UCSD-AML1 (cell line): ENCODE measurements at regions not wholly inside any gene's neighbourhood (a gene's known extent, or its start where the extent isn't known, plus 50 kb on each side); places are given as distances from the start of the nearest gene placed in this dataset.
A peak's percentile ranks its signal among the peaks of the same experiment; 100 is the strongest.

Source experiments
- DNase-seq: peaks from one replicate; lab custom pipeline; 2025; ENCODE audit not compliant: unreplicated experiment; lab: John Stamatoyannopoulos, UW

- no peak for DNase-seq
Measured at GRCh38 chr3:21357241-21357640, 393.8 kb downstream of the ZNF385D start.

DNA sequence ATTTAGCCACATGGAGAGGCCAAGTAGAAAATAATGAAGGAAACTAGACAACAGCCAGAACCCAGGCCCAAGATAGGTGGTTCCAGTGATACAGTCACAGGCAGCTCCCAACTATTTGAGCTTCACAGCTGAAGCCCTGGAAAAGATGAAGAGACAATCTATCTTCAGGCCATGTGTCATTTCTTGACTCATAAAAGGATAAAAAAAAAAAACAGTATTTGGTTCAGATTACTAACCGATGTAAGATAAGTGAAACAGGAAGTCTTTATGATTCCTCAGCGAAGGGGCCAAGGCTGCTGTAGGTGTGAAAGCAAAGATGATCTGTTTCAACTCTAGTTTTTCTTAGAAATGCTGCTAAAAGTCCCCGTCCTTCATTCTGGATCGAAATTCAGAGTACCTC, 394.6 kb downstream of the ZNF385D start:
- DNase-seq = no peak

DNA sequence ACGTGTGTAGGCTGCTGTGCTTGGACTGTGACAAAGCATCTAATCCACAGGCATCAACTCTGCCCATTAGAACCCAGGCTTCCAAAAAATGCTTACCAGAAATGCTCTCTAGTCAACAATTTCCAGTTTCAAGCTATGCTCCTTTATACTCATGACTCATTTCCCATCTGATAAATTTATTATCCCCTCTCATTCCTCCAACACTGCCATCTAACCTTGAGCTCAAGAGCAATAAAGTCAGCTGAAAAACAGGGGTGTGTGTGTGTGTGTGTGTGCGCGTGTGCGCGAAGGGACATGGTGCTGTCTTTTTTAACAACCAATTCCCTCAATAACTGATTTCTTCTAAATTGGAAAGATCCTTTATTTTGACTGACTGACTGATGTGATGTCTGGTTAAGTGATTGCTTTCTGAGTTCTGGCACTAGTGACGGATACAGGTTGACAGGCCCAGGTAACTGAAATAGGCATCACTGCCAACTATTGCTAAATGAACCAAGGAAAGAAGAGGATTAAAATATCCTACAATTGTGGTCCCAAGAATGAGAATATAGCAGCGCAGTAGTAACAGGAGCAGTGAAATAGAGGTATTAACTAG, 405.5 kb downstream of the ZNF385D start:
- no peak for DNase-seq

DNA sequence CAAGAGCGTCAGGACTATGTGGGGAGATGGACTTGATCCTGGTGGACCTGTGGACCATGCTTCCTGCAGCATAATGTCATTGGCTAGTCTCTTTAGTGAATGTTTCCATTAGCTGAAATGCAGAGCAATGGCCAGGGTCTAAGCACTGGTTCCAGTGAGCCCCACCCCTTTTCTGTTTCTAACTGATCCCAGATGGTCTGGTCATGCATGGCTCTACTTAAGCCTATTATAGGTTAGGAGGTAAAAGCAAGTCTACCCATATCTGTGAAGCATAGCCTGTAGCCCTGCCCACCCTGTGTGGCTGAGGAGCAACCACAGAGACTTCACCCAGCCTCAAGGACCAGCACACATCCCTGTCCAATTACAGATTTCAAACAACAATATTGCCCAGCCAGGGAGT, 419.2 kb downstream of the ZNF385D start:
- peak; percentile 6 for DNase-seq

- DNase-seq = no peak
Measured at GRCh38 chr3:21331321-21331720, 419.7 kb downstream of the ZNF385D start.

GRCh38 chr3:21330293-21330692, 420.7 kb downstream of the ZNF385D start:
- DNase-seq = no peak

- no peak for DNase-seq
Measured at GRCh38 chr3:21328711-21329390, 422.2 kb downstream of the ZNF385D start.

DNA sequence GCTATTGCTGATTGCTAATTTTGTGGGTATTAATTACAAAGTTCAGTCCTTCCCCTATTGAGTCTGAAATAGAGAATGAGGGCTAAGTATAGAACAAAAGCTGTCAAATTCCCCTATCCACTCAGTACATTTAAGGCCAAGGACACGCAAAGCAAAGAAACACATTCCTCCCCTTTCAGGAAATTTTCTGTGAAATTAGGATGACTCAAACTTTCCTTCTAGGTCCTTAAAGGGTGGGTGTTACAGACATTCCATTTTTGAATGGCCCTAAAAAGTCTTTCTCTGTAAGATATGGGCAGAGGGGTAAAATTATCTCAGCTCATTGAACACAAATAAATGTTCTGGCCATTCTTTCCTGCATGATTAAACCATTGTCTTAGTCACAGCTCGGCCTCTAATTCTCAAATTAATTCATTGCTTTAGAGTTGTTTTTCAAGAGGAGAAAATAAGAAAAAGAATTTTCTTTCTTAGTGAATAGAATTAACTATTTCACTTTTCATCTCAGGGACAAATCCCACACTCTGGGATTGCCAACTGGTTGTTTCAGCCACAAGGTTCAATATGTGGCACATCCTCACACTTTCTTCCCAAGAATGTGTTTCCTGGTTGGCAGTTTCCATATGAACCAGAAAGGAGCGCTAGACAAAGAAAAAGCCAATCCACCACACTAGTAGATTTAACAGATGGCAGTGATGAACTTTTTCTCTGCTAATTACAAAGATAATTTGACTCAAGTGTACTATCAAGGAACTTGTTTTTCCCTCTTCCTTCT, 424.1 kb downstream of the ZNF385D start:
- no peak for DNase-seq

DNA sequence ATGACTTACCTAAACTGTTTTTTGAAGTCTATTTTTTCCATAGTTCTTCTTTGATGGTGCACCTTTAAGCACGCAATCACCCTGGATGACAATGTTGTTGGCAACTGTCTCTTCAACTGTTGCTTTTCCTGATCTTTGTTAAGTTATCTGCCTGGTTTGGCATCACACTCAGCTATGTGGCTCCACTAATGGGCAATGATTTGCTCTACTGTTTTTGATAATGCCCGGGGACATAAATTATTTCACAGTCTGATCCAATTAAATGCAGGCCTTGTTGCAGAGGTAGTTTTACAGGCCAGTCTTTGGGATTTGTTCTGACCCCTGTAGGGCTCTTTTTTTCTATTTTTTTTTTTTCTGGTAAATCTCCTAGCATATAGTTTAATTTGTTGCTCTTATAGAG, 436.3 kb downstream of the ZNF385D start:
- no peak for DNase-seq

- no peak for DNase-seq
Measured at GRCh38 chr3:21310891-21311290, 440.1 kb downstream of the ZNF385D start.

GRCh38 chr3:21310161-21310560, 440.8 kb downstream of the ZNF385D start:
- no peak for DNase-seq

GRCh38 chr3:21297304-21297703, 453.7 kb downstream of the ZNF385D start:
- no peak for DNase-seq

GRCh38 chr3:21294768-21295167, 456.2 kb downstream of the ZNF385D start:
- DNase-seq = no peak

DNA sequence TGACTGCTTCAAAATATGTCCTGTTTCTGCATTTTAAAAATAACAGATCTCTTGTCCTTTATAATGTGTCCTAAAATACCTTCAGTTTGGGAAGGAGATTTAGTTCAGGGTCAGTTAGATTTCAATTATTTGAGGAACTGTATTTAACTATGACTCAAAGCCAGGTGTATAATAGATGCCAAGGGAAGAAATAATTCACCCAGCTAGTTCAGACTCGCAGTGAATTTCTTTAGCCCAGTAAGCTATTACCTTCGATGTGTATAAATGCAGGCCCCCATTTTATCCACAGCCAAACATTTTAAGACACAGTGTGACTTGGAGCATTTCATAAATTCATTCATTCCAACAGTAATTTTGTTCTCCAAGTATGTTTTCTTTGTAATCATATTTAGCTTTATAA, 458.0 kb downstream of the ZNF385D start:
- no peak for DNase-seq

- no peak for DNase-seq
Measured at GRCh38 chr3:21290557-21290956, 460.5 kb downstream of the ZNF385D start.

GRCh38 chr3:21274079-21274571, 476.9 kb downstream of the ZNF385D start:
- no peak for DNase-seq

GRCh38 chr3:21273259-21274025, 477.6 kb downstream of the ZNF385D start:
- no peak for DNase-seq

DNA sequence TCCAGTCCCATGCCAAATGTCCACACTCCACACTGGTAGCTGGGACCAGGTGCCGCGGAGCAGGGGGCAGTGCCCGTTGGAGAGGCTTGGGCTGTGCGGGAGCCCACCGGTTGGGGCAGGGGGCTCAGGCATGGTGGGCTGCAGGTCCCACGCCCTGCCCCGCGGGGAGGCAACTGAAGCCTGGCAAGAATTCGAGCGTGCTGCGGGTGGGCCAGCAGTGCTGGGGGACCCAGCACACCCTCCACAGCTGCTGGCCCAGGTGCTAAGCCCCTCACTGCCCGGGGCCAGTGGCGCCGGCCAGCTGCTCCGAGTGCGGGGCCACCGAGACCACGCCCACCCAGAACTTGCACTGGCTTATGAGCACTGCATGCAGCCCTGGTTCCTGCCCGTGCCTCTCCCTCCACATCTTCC, 479.4 kb downstream of the ZNF385D start:
- no peak for DNase-seq

DNA sequence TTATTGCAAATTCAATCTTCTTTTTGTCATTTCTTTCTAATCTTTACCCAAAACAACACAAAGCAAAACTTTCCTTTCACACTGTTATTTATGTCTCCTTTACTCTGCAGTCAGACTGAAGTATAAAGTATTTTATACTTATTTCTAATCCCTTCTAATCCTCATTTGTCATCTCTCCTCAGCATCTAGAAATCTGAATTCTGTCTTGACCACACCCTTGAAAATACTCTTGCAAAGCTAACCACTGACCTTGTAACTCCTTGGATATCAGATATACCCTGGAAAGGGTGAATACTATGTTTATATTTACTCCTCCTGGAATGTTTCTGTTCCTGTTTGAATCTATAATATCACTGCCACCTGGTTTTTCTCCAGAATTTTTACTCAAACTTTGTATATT, 481.1 kb downstream of the ZNF385D start:
- no peak for DNase-seq

GRCh38 chr3:21260507-21260906, 490.5 kb downstream of the ZNF385D start:
- no peak for DNase-seq

DNA sequence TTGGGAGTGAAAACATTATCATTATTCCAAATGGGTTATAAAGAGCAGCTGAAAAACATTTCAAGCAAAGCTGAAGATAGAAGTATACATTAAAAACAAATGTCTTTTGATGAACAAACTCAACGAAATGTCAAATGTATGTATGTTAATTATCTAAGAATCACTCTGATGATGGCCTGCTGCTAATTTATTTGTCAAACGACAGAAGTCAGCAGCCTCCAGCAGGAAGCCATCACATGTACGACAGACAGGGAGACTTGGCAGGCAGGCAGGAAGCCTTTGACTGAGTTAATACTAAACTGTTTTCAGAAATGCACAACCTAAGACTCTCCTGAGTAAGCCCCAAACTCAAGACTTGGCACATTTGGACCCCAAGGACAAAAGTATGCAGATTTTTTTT, 491.1 kb downstream of the ZNF385D start:
- DNase-seq = no peak
